DND-41 (cell line): ENCODE measurements at regions not wholly inside any gene's neighbourhood (a gene's known extent, or its start where the extent isn't known, plus 50 kb on each side); places are given as distances from the start of the nearest gene placed in this dataset.

Experiments
- ATAC-seq: fragments of 200-7000 bp; cut with Tn5 transposase; 3 replicates; pipeline ENCODE4 v1.9.1; 2021; ENCODE audit warnings: low read depth; ENCODE audit not compliant: insufficient read depth
- DNase-seq: peaks from one replicate; pipeline ENCODE4 v3.0.0-alpha.2; 2020
- H2AFZ ChIP-seq: 2 replicates; pipeline ENCODE4 v1.6.0; 2012; ENCODE audit warnings: low read depth, low read length
- H3K27ac ChIP-seq: 2 replicates; pipeline ENCODE4 v1.5.1; 2012; ENCODE audit warnings: low read length, inconsistent platforms
- H3K27me3 ChIP-seq: fragments of 200-600 bp; sonication (generic); 2 replicates; pipeline ENCODE4 v1.6.0; 2012; ENCODE audit warnings: low read length, mild to moderate bottlenecking, inconsistent platforms; ENCODE audit not compliant: insufficient read depth, poor library complexity
- H3K36me3 ChIP-seq: 2 replicates; pipeline ENCODE4 v1.5.1; 2012; ENCODE audit warnings: low read length, inconsistent platforms; ENCODE audit not compliant: insufficient read depth
- H3K4me1 ChIP-seq: 2 replicates; pipeline ENCODE4 v1.5.1; 2012; ENCODE audit warnings: mild to moderate bottlenecking, low read length; ENCODE audit not compliant: insufficient read depth
- H3K4me2 ChIP-seq: 2 replicates; pipeline ENCODE4 v1.6.0; 2012; ENCODE audit warnings: mild to moderate bottlenecking, moderate library complexity, low read length, inconsistent platforms; ENCODE audit not compliant: insufficient read depth
- H3K4me3 ChIP-seq, 2 experiments: fragments of 200-600 bp in 1 of 2; shearing (Covaris generic) in 1 of 2; 2 replicates each; pipeline ENCODE4 v1.5.1; 2012 to 2016; ENCODE audit warnings: inconsistent platforms in 2 of 2, low read length in 2 of 2, mild to moderate bottlenecking in 2 of 2, low read depth in 1 of 2, moderate library complexity in 1 of 2
- H3K79me2 ChIP-seq: 2 replicates; pipeline ENCODE4 v1.6.0; 2012; ENCODE audit warnings: low read length, inconsistent platforms; ENCODE audit not compliant: insufficient read depth
- H3K9ac ChIP-seq: 2 replicates; pipeline ENCODE4 v1.6.0; 2012; ENCODE audit warnings: low read depth, mild to moderate bottlenecking, inconsistent platforms, low read length, moderate library complexity
- H3K9me3 ChIP-seq: 2 replicates; pipeline ENCODE4 v1.5.1; 2012; ENCODE audit warnings: low read length, moderate library complexity, mild to moderate bottlenecking, inconsistent platforms; ENCODE audit not compliant: insufficient read depth, severe bottlenecking
- H4K20me1 ChIP-seq: 2 replicates; pipeline ENCODE4 v1.6.0; 2012; ENCODE audit warnings: low read length; ENCODE audit not compliant: insufficient read depth
- CTCF ChIP-seq: IDR thresholded peaks from 2 replicates; pipeline ENCODE4 v1.5.1; 2012; ENCODE audit warnings: borderline replicate concordance, low read length, moderate library complexity, mild to moderate bottlenecking; ENCODE audit not compliant: poor library complexity, severe bottlenecking; ENCODE audit errors: extremely low read depth
- EZH2 ChIP-seq: IDR thresholded peaks from 3 replicates; pipeline ENCODE4 v1.6.1; 2012; ENCODE audit warnings: borderline replicate concordance, low read depth, mild to moderate bottlenecking, moderate library complexity, low read length, inconsistent platforms; ENCODE audit not compliant: severe bottlenecking

- Histone ChIP-seq H3K9me3 (peaks cover 11% of the 10 kb centered on the region), H3K4me3 (no peak overlapping the region), H3K4me2 (no peak overlapping the region), H2AFZ (no peak overlapping the region), H3K4me1 (no peaks in the 10 kb centered on the region), H3K36me3 (no peaks in the 10 kb centered on the region), H4K20me1 (no peaks in the 10 kb centered on the region), H3K9ac (no peak overlapping the region), H3K79me2 (no peaks in the 10 kb centered on the region), H3K27me3 (no peaks in the 10 kb centered on the region), H3K27ac (no peak overlapping the region)
- ATAC-seq (no peak), DNase-seq (no peak)
- TF ChIP-seq EZH2: no peak
- no peak for TF ChIP-seq CTCF
These were observed 136.1 kb upstream of the CCDC150 start for GRCh38 chr2:196503398-196503797.

- Histone ChIP-seq H3K36me3 (no peaks in the 10 kb centered on the region), H4K20me1 (no peaks in the 10 kb centered on the region), H3K4me1 (no peaks in the 10 kb centered on the region), H3K9ac (no peak overlapping the region), H3K4me2 (no peak overlapping the region), H3K9me3 (no peaks in the 10 kb centered on the region), H3K27me3 (no peaks in the 10 kb centered on the region), H3K4me3 (no peak overlapping the region), H3K79me2 (no peaks in the 10 kb centered on the region), H2AFZ (no peak overlapping the region), H3K27ac (no peak overlapping the region)
- ATAC-seq (no peak), DNase-seq (no peak)
- no peak for TF ChIP-seq EZH2
- TF ChIP-seq CTCF: no peak
These were observed 134.7 kb upstream of the CCDC150 start for GRCh38 chr2:196504788-196505187.

- Histone ChIP-seq H3K27me3 (no peaks in the 10 kb centered on the region), H3K9ac (no peak overlapping the region), H4K20me1 (no peaks in the 10 kb centered on the region), H3K36me3 (no peaks in the 10 kb centered on the region), H3K4me2 (no peak overlapping the region), H3K79me2 (no peaks in the 10 kb centered on the region), H3K4me1 (no peaks in the 10 kb centered on the region), H3K4me3 (no peak overlapping the region), H3K27ac (no peak overlapping the region), H3K9me3 (no peaks in the 10 kb centered on the region), H2AFZ (no peak overlapping the region)
- no peak for DNase-seq
- no peak for TF ChIP-seq EZH2
- TF ChIP-seq CTCF: no peak
- ATAC-seq: no peak
These were observed 129.3 kb upstream of the CCDC150 start for GRCh38 chr2:196510246-196510645.
